ENCODE measurements at regions not wholly inside any gene's neighbourhood (a gene's known extent, or its start where the extent isn't known, plus 50 kb on each side); places are given as distances from the start of the nearest gene placed in this dataset.

GRCh38 chr21:27454234-27454633, 487.3 kb upstream of the ADAMTS5 start:
- Mint-ChIP-seq H3K4me1 (peaks cover 7% of the 10 kb centered on the region), H3K27ac (no peak overlapping the region), H3K27me3 (ENCODE audit: low read depth) (no peaks in the 10 kb centered on the region), H3K36me3 (no peaks in the 10 kb centered on the region), H3K4me3 (no peak overlapping the region), H3K9me3 (peaks cover 7% of the 10 kb centered on the region)
- no peak for TF ChIP-seq CTCF (IDR thresholded peaks at IDR 0.05; ENCODE audit: unreplicated experiment)
- no peak for DNase-seq (ENCODE audit: low spot score in 2 of 2, unreplicated experiment in 2 of 2)

DNA sequence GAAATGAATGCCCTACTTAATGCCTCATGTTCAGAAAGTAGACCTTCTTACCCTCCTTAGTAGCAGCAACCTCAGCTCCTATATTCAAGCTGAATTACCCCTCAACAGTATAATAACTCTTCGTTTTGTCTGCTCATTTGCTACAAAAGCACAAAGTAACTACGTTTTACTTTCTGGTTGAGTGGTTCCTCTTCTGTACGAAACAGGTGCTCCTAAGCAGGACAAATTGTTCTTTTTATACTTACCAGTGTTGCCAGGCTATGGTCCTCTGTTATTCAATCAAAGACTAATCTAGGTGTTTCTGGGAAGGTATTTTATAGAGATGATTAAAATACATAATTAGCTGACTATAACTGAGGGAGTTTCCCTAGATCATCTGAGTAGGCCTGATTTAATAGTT, 484.2 kb upstream of the ADAMTS5 start:
- Mint-ChIP-seq H3K27me3 (ENCODE audit: low read depth) (no peaks in the 10 kb centered on the region), H3K4me1 (peaks cover 17% of the 10 kb centered on the region), H3K27ac (no peak overlapping the region), H3K9me3 (peaks cover 14% of the 10 kb centered on the region), H3K4me3 (no peak overlapping the region), H3K36me3 (peaks cover 2% of the 10 kb centered on the region)
- no peak for DNase-seq (ENCODE audit: low spot score in 2 of 2, unreplicated experiment in 2 of 2)
- TF ChIP-seq CTCF (IDR thresholded peaks at IDR 0.05; ENCODE audit: unreplicated experiment): no peak

- no peak for DNase-seq (ENCODE audit: low spot score in 2 of 2, unreplicated experiment in 2 of 2)
- H3K36me3 Mint-ChIP-seq: peaks cover 2% of the 10 kb centered on the region
- no peak overlapping the region for H3K27ac Mint-ChIP-seq
- peaks cover 17% of the 10 kb centered on the region for H3K4me1 Mint-ChIP-seq
- no peak overlapping the region for H3K4me3 Mint-ChIP-seq
- no peak for TF ChIP-seq CTCF (IDR thresholded peaks at IDR 0.05; ENCODE audit: unreplicated experiment)
- H3K9me3 Mint-ChIP-seq: peaks cover 22% of the 10 kb centered on the region
- H3K27me3 Mint-ChIP-seq (ENCODE audit: low read depth): no peaks in the 10 kb centered on the region
These were observed 483.3 kb upstream of the ADAMTS5 start for GRCh38 chr21:27450216-27450615.

DNA sequence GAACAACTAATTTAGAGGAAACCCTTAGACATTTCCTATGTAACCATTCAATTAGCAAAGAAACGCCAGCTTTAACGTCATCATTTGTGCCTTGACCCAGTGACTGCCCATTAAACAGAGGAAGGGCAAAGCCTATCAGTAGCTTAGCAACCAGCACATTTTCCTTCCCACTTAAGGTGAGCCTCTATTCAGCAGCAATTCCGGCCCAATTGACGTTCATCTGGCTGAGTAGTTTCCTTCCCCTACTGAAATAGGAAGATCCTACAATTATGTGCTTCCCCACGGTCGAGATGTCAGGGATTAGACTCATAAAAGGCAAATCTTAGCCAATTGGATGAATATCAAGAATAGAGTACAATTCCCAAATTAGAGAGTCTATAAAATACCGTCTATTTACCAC, 482.1 kb upstream of the ADAMTS5 start:
- Mint-ChIP-seq H3K36me3 (peaks cover 2% of the 10 kb centered on the region), H3K4me3 (no peak overlapping the region), H3K27ac (no peak overlapping the region), H3K4me1 (peaks cover 17% of the 10 kb centered on the region), H3K9me3 (peaks cover 22% of the 10 kb centered on the region), H3K27me3 (ENCODE audit: low read depth) (no peaks in the 10 kb centered on the region)
- no peak for TF ChIP-seq CTCF (IDR thresholded peaks at IDR 0.05; ENCODE audit: unreplicated experiment)
- DNase-seq (ENCODE audit: low spot score in 2 of 2, unreplicated experiment in 2 of 2): no peak

DNA sequence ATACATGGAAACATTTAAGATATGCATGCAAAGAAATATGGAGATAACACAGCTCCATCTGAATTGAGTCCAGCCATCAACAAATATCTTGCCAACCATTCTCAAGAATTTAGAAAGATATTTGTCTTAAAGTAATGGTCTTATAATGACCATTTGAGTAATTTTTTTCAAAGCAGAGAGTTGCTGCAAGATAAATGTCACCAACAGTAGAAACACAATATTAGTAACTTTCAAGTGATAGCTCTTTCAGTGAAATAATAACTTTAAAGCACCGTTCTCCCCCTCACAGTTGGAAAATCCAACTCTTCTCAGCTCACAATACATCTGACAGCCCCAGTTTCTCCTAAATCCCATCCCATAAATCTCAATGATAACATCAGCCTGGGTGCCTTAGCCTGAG, 481.0 kb upstream of the ADAMTS5 start:
- H3K27ac Mint-ChIP-seq: peak overlapping the region; percentile 47
- TF ChIP-seq CTCF (IDR thresholded peaks at IDR 0.05; ENCODE audit: unreplicated experiment): no peak
- H3K27me3 Mint-ChIP-seq (ENCODE audit: low read depth): no peaks in the 10 kb centered on the region
- H3K9me3 Mint-ChIP-seq: peaks cover 27% of the 10 kb centered on the region
- H3K36me3 Mint-ChIP-seq: peaks cover 6% of the 10 kb centered on the region
- H3K4me1 Mint-ChIP-seq: peaks cover 17% of the 10 kb centered on the region
- no peak overlapping the region for H3K4me3 Mint-ChIP-seq
- no peak for DNase-seq (ENCODE audit: low spot score in 2 of 2, unreplicated experiment in 2 of 2)

- Mint-ChIP-seq H3K27ac (no peak overlapping the region), H3K27me3 (ENCODE audit: low read depth) (no peaks in the 10 kb centered on the region), H3K36me3 (peaks cover 2% of the 10 kb centered on the region), H3K4me3 (no peak overlapping the region), H3K9me3 (peaks cover 20% of the 10 kb centered on the region), H3K4me1 (peaks cover 15% of the 10 kb centered on the region)
- TF ChIP-seq CTCF (IDR thresholded peaks at IDR 0.05; ENCODE audit: unreplicated experiment): no peak
- no peak for DNase-seq (ENCODE audit: low spot score in 2 of 2, unreplicated experiment in 2 of 2)
These were observed 462.9 kb upstream of the ADAMTS5 start for GRCh38 chr21:27429710-27430341.

All from mesothelial cell of epicardium (in vitro differentiated cells).